ENCODE measurements at regions not wholly inside any gene's neighbourhood (a gene's known extent, or its start where the extent isn't known, plus 50 kb on each side); places are given as distances from the start of the nearest gene placed in this dataset.

DNA sequence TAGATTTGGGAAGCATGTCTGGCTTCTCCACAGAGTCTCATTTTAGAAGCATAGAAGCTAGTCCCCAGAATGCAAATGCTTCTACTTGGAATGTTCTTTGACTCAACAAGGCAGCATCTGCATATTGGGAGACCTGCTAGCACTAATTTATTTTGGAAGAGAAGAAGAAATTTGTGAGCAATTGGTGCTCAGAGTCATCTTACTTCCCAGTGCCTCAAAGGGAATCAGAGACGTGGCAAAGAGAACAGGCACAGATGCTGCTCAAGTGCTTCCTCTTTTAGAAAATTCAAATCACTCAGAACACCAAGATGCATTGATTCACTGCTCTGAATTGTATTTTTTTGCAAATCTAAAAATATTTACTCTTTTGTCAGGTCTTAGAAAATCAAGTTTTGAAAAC is 255.7 kb downstream of the BRINP2 start:
- no peaks in the 10 kb centered on the region for H3K27me3 Mint-ChIP-seq (ENCODE audit: unreplicated experiment)
- no peak overlapping the region for H3K4me3 Mint-ChIP-seq (ENCODE audit: unreplicated experiment)
- peaks cover 8% of the 10 kb centered on the region for H3K9me3 Mint-ChIP-seq (ENCODE audit: unreplicated experiment)
- no peak for DNase-seq (ENCODE audit: extremely low spot score, unreplicated experiment)
- no peaks in the 10 kb centered on the region for H3K36me3 Mint-ChIP-seq (ENCODE audit: unreplicated experiment)
- H3K27ac Mint-ChIP-seq (ENCODE audit: unreplicated experiment) = no peak overlapping the region
- TF ChIP-seq, protein P1, sequence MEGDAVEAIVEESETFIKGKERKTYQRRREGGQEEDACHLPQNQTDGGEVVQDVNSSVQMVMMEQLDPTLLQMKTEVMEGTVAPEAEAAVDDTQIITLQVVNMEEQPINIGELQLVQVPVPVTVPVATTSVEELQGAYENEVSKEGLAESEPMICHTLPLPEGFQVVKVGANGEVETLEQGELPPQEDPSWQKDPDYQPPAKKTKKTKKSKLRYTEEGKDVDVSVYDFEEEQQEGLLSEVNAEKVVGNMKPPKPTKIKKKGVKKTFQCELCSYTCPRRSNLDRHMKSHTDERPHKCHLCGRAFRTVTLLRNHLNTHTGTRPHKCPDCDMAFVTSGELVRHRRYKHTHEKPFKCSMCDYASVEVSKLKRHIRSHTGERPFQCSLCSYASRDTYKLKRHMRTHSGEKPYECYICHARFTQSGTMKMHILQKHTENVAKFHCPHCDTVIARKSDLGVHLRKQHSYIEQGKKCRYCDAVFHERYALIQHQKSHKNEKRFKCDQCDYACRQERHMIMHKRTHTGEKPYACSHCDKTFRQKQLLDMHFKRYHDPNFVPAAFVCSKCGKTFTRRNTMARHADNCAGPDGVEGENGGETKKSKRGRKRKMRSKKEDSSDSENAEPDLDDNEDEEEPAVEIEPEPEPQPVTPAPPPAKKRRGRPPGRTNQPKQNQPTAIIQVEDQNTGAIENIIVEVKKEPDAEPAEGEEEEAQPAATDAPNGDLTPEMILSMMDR (IDR thresholded peaks at IDR 0.05) = no peak
- no peaks in the 10 kb centered on the region for H3K4me1 Mint-ChIP-seq (ENCODE audit: unreplicated experiment)

DNA sequence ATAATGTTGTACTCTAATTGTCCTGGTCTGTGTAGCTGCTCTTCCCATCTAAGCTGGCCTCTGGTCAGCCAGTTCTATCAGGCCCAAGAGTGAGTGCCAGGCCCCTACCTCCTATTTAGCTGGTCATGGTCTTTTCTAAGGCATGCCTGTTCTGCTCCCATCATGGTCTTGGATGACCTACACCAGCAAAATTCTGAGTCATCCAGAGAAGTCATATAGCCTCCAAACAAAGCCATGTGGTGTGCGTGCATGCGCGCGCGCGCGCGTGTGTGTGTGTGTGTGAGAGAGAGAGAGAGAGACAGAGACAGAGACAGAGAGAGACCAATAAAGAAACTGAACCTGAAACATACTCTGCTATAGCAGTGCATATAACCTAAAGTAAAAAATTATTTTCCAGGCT is 254.4 kb downstream of the BRINP2 start:
- no peak overlapping the region for H3K4me3 Mint-ChIP-seq (ENCODE audit: unreplicated experiment)
- H3K4me1 Mint-ChIP-seq (ENCODE audit: unreplicated experiment) = no peaks in the 10 kb centered on the region
- no peaks in the 10 kb centered on the region for H3K36me3 Mint-ChIP-seq (ENCODE audit: unreplicated experiment)
- no peak for DNase-seq (ENCODE audit: extremely low spot score, unreplicated experiment)
- no peak overlapping the region for H3K27ac Mint-ChIP-seq (ENCODE audit: unreplicated experiment)
- H3K27me3 Mint-ChIP-seq (ENCODE audit: unreplicated experiment) = no peaks in the 10 kb centered on the region
- TF ChIP-seq, protein P1 (IDR thresholded peaks at IDR 0.05) = no peak
- peaks cover 8% of the 10 kb centered on the region for H3K9me3 Mint-ChIP-seq (ENCODE audit: unreplicated experiment)

DNA sequence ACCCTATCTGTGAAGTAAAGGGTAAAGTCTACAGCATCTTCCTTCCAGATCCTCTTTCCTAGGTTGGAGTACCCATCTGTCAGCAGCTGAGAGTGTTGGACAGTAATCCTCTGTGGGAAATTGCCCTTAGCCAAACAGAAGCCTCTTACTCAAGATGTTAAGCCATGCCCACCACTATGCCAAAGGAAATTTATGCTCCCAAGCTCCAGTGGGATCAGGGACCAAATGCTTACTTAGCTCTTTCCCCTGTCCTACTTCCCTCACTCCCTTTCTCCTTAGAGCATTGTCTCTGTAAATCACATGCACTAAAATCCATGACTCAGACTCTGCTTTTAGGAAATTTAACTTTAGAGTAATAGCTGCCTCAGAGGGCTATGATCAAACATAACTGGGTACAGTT is 254.0 kb downstream of the BRINP2 start:
- H3K9me3 Mint-ChIP-seq (ENCODE audit: unreplicated experiment) = peaks cover 8% of the 10 kb centered on the region
- TF ChIP-seq, protein P1 (IDR thresholded peaks at IDR 0.05) = no peak
- no peak overlapping the region for H3K27ac Mint-ChIP-seq (ENCODE audit: unreplicated experiment)
- no peaks in the 10 kb centered on the region for H3K4me1 Mint-ChIP-seq (ENCODE audit: unreplicated experiment)
- H3K4me3 Mint-ChIP-seq (ENCODE audit: unreplicated experiment) = no peak overlapping the region
- DNase-seq (ENCODE audit: extremely low spot score, unreplicated experiment) = no peak
- H3K36me3 Mint-ChIP-seq (ENCODE audit: unreplicated experiment) = no peaks in the 10 kb centered on the region
- no peaks in the 10 kb centered on the region for H3K27me3 Mint-ChIP-seq (ENCODE audit: unreplicated experiment)

GRCh38 chr1:177423090-177423489 is 252.3 kb downstream of the BRINP2 start:
- Mint-ChIP-seq H3K9me3 (ENCODE audit: unreplicated experiment) (peaks cover 8% of the 10 kb centered on the region), H3K36me3 (ENCODE audit: unreplicated experiment) (no peaks in the 10 kb centered on the region), H3K4me3 (ENCODE audit: unreplicated experiment) (no peak overlapping the region), H3K4me1 (ENCODE audit: unreplicated experiment) (no peaks in the 10 kb centered on the region), H3K27me3 (ENCODE audit: unreplicated experiment) (no peaks in the 10 kb centered on the region), H3K27ac (ENCODE audit: unreplicated experiment) (no peak overlapping the region)
- DNase-seq (ENCODE audit: extremely low spot score, unreplicated experiment) = no peak
- TF ChIP-seq, protein P1 (IDR thresholded peaks at IDR 0.05) = no peak

DNA sequence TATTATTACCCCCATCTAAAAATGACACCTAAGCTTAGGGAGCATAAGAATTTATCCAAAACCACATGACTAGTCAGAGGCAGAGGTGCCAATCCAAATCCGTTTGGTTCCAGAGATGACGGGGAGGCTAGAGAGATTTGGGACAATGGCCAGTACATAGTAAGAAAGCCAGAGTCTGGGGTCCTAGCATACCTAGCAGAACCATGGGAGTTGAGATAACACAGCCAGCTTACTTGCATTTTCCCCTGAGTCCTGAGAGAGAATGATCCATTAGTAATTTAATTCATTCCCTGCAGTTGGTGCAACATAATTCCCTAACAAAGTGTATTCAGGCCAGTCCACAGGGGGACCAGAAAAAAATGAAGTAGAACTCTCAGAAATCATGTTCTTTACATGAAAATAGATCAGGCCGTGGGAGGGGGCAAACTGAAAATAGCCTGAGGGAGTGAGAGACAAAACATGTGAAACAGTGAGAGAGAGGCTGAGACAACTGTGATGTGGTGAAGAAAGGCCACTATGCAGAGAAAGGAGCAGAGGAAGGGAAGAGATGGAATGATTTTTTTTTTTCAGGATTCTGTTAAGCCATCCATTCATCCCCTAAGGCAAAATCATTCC is 243.3 kb downstream of the BRINP2 start:
- Mint-ChIP-seq H3K4me3 (ENCODE audit: unreplicated experiment) (no peak overlapping the region), H3K9me3 (ENCODE audit: unreplicated experiment) (no peaks in the 10 kb centered on the region), H3K36me3 (ENCODE audit: unreplicated experiment) (no peaks in the 10 kb centered on the region), H3K4me1 (ENCODE audit: unreplicated experiment) (no peaks in the 10 kb centered on the region), H3K27ac (ENCODE audit: unreplicated experiment) (no peak overlapping the region), H3K27me3 (ENCODE audit: unreplicated experiment) (no peaks in the 10 kb centered on the region)
- DNase-seq (ENCODE audit: extremely low spot score, unreplicated experiment) = no peak
- TF ChIP-seq, protein P1 (IDR thresholded peaks at IDR 0.05) = no peak

Data from osteocyte (in vitro differentiated cells).